ENCODE measurements at regions not wholly inside any gene's neighbourhood (a gene's known extent, or its start where the extent isn't known, plus 50 kb on each side); places are given as distances from the start of the nearest gene placed in this dataset.
"Not testable (repeated sequence)": the region's sequence is repeated elsewhere in the genome, so short reads cannot be mapped to it uniquely, and the experiment has no call there.

DNA sequence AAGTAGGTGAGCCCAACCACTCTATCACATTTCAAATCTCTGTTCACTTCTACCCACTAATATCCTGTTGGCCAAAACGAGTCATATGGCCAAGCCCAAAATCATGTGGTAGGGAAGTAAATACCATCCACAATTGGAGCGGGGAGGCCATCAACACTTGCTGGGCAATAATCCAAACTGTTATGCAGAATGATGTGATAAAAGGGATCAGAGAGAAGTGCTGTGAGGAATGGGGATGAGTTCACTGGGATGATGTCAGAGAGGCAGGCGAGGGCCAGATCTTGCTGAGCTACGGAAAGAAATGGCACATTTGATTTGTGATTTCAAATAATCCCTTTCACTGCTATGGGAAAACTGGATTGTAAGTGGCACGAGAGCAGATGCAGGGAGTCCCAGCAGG is 188.4 kb downstream of the NPIPA8 start:
- ATAC-seq, FAIRE-seq, CTCF ChIA-PET: not testable (repeated sequence)

DNA sequence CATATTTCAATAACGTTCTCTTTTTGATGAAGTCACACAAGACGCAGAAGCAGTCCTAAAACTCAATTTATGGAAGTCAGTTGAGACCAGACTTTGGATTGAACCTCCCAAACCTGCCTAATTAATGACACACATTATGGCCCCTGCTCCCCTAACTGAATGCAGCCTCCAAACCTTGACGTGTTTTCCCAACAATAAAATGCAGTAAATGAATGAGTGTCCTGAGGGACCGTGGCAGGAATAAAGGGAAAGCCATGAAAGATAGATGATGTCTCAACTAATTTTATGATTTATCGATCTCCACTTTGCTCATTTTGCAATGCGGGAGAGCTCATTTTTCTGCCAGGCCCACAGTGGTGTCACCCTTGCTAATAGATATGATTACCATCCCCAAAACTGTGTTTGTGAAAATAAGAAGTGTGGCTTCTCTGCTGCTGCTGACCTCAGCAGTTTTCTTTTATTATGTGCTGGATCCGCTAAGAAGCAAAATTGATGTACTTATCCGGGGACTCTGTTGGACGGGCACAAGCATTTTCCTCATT is 189.9 kb downstream of the NPIPA8 start:
- POLR2A ChIA-PET; H3K4me3 ChIP-seq; DNase-seq (ENCODE audit: low read depth in 1 of 2, low spot score in 1 of 2); FAIRE-seq; H3K4me1 ChIP-seq; H3K27ac ChIP-seq; H3K4me2 ChIP-seq; H3K9me3 ChIP-seq; CTCF ChIA-PET; ATAC-seq: not testable (repeated sequence)
- no CpG with 5 or more reads among the region's 9 CpGs for WGBS (ENCODE audit: missing lambda C conversion rate)

More for the DNA sequence above, 188.4 kb downstream of the NPIPA8 start:
- H3K4me3 ChIP-seq; H3K4me2 ChIP-seq; H3K4me1 ChIP-seq; H3K27ac ChIP-seq; DNase-seq (ENCODE audit: low read depth in 1 of 2, low spot score in 1 of 2); H3K9me3 ChIP-seq; POLR2A ChIA-PET: not testable (repeated sequence)
- 0% methylated on average over 1 of the region's 5 CpGs for WGBS (ENCODE audit: missing lambda C conversion rate)

DNA sequence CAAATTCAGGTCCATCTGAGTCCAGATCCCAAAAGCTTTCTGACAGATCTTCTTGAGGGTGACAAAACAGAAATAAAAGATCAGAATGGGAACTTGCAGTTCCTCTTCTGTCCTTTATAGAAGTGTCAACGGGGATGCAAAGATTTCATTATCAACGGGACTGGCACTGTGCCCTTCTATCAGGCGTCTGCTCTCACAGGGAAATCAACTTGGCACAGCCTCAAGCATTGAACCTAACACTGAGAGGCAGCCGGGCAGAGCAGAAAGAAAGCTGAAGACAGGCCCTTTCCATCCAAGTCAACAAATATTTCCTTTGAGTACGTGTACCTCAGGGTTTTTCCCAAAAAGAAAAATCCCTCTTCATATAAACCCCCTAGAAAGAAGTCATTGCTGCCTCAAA is 194.5 kb downstream of the NPIPA8 start:
- CTCF ChIA-PET; DNase-seq (ENCODE audit: low read depth in 1 of 2, low spot score in 1 of 2); FAIRE-seq; H3K4me2 ChIP-seq; H3K4me1 ChIP-seq; H3K27ac ChIP-seq; H3K9me3 ChIP-seq; H3K4me3 ChIP-seq; POLR2A ChIA-PET; ATAC-seq: not testable (repeated sequence)
- WGBS (ENCODE audit: missing lambda C conversion rate), result 22% methylated on average over 1 of the region's 5 CpGs

DNA sequence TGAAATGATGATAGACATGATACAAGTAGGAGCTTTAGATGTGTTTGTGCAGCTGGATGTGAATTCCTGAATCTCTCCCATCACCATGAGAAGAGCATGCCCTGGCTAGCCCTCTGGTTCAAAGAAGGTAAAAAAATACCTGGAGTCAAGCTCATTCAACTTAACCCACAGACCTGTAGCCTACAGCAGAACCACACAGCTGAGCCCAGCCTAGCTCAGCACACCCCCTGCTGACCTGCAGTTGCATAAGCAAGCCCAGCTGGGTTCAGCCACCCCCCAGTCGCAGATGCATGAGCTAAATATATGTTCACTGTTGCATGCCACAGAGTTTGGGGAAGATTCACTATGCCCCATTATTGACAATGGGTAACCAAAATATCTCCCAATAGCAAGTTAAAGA is 200.2 kb downstream of the NPIPA8 start:
- no CpG with 5 or more reads among the region's 1 CpG for WGBS (ENCODE audit: missing lambda C conversion rate)
- DNase-seq (ENCODE audit: low read depth in 1 of 2, low spot score in 1 of 2), result not testable (repeated sequence)

DNA sequence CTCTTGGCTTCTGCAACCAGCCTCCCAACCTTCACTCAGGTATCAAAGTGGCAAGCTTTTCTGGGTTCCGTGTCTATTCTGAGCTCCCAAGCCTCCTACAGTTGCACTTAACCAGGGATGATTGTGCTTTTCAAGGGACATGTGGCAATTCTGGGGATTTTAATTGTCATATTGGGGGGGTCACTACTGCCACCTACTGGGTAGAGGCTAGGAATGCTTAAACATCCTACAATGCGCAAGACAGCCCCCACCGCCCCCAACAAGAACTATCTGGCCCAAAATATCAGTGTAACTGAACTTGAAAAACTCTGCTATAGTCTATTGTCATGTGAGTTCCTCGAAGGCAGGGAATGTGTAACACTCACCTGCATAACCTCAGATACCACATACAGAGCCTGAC is 201.5 kb downstream of the NPIPA8 start:
- H3K4me3 ChIP-seq; H3K4me1 ChIP-seq; H3K9me3 ChIP-seq; DNase-seq (ENCODE audit: low read depth in 1 of 2, low spot score in 1 of 2); FAIRE-seq; H3K4me2 ChIP-seq; H3K27ac ChIP-seq; POLR2A ChIA-PET: not testable (repeated sequence)
- CTCF ChIA-PET, result interaction anchor here (0.6 kb wide), 1 partner anchor 1913 kb away, joined by 3 read pairs; no protein-coding TSS in a partner anchor
- peak in 1 of 2 experiments; percentile 42; a peak in 1 of 6 replicates for ATAC-seq
- 0% methylated on average over 1 of the region's 4 CpGs for WGBS (ENCODE audit: missing lambda C conversion rate)

More for the DNA sequence above, 200.2 kb downstream of the NPIPA8 start:
- FAIRE-seq, H3K27ac ChIP-seq, H3K9me3 ChIP-seq, H3K4me1 ChIP-seq, CTCF ChIA-PET, H3K4me2 ChIP-seq, POLR2A ChIA-PET, ATAC-seq, H3K4me3 ChIP-seq: not testable (repeated sequence)

DNA sequence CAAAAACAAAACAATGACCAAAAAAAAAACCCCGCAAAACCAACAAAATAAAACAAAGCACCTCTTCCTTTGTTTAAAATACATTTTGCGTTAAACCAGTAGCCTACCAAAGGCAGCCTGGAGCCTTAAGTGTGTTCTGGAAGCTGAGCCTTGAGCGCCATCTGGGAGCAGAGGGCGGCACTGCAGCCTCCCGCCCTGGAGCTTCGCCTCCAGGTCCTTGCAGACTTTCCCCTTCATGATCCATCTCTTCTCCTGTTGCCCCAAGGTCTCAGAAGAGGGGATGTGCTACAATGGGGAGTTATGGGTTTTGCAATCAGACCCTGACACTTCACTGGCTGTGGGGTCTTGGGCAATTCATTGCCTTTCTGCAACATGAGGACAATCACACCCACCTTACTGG is 204.9 kb downstream of the NPIPA8 start:
- FAIRE-seq; POLR2A ChIA-PET; H3K4me2 ChIP-seq; DNase-seq (ENCODE audit: low read depth in 1 of 2, low spot score in 1 of 2); H3K27ac ChIP-seq; H3K9me3 ChIP-seq; H3K4me1 ChIP-seq; H3K4me3 ChIP-seq: not testable (repeated sequence)
- CTCF ChIA-PET, result interaction anchor here (0.6 kb wide), 3 partner anchors 446 to 1282 kb away, joined by 3 to 4 read pairs (median 4); no protein-coding TSS in a partner anchor
- peak; percentile 85 to 94 for ATAC-seq
- 2% methylated on average over 6 of the region's 6 CpGs for whole genome bisulfite sequencing (ENCODE audit: missing lambda C conversion rate)
- TF ChIP-seq, protein P1, sequence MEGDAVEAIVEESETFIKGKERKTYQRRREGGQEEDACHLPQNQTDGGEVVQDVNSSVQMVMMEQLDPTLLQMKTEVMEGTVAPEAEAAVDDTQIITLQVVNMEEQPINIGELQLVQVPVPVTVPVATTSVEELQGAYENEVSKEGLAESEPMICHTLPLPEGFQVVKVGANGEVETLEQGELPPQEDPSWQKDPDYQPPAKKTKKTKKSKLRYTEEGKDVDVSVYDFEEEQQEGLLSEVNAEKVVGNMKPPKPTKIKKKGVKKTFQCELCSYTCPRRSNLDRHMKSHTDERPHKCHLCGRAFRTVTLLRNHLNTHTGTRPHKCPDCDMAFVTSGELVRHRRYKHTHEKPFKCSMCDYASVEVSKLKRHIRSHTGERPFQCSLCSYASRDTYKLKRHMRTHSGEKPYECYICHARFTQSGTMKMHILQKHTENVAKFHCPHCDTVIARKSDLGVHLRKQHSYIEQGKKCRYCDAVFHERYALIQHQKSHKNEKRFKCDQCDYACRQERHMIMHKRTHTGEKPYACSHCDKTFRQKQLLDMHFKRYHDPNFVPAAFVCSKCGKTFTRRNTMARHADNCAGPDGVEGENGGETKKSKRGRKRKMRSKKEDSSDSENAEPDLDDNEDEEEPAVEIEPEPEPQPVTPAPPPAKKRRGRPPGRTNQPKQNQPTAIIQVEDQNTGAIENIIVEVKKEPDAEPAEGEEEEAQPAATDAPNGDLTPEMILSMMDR (IDR thresholded peaks at IDR 0.05), result peak; percentile 31; the same call in 2 of the 3 replicates
- TF ChIP-seq SMC3 (IDR thresholded peaks at IDR 0.05), result peak; percentile 42; the same call in 2 of the 3 replicates
- TF ChIP-seq RAD21 (conservative IDR thresholded peaks at IDR 0.05 in 1 of 2, IDR thresholded peaks at IDR 0.05 in 1 of 2), result peak; percentile 51 to 54

DNA sequence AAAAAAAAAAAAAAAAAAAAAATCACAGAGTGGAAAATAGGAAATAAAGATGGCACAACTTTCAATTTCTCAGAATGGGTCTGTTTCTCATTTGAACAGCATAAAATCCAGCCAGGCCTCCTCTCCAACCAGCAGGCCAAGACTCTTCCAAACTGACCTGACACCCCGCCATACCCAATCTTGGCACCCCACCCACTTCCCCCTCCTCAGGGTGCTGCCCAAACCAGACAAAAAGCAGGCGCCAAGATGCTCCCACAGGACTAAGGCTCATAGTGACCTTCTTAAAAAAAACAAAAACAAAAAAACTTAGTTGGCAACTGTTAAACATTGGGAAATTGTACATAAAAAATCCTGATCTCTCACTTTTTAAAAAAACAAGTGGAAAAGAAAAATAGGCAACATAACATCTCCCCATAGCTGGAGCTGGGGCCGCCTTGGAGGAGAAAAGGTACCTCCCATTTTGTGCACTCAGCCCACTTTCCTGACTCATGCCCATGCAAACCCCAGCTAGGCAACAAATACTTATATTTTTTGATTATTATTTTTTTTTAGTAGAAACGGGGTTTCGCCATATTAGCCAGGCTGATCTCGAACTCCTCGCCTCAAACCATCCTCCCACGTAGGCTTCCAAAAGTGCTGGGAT is 205.9 kb downstream of the NPIPA8 start:
- CTCF ChIA-PET, result not testable (repeated sequence)

DNA sequence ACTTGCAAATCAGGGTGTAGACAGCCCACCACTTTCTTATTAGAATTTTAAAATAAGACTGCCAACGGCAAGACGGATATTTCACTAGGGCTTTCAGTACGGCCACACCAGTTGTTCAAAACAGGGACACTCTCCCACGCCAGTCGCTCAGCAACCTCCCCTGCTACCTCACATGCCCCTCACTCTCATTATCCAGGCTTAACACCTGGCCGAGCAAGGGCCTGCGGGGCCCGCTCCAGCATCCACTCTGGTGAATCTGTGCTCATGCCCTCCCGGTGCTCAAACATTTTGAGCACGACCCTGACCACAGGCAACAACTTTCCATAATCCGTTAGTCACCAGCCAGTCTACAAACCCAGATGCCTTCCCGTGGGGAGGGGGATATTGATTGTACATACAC is 209.5 kb downstream of the NPIPA8 start:
- H3K9me3 ChIP-seq; FAIRE-seq; DNase-seq (ENCODE audit: low read depth in 1 of 2, low spot score in 1 of 2); CTCF ChIA-PET; H3K4me1 ChIP-seq; H3K27ac ChIP-seq; ATAC-seq; H3K4me2 ChIP-seq; POLR2A ChIA-PET; H3K4me3 ChIP-seq: not testable (repeated sequence)
- no CpG with 5 or more reads among the region's 12 CpGs for WGBS (ENCODE audit: missing lambda C conversion rate)

More for the DNA sequence above, 205.9 kb downstream of the NPIPA8 start:
- DNase-seq (ENCODE audit: low read depth in 1 of 2, low spot score in 1 of 2); FAIRE-seq; POLR2A ChIA-PET; H3K4me3 ChIP-seq; H3K4me1 ChIP-seq; H3K4me2 ChIP-seq; H3K9me3 ChIP-seq; H3K27ac ChIP-seq; ATAC-seq: not testable (repeated sequence)
- 25% methylated on average over 7 of the region's 8 CpGs for WGBS (ENCODE audit: missing lambda C conversion rate)

DNA sequence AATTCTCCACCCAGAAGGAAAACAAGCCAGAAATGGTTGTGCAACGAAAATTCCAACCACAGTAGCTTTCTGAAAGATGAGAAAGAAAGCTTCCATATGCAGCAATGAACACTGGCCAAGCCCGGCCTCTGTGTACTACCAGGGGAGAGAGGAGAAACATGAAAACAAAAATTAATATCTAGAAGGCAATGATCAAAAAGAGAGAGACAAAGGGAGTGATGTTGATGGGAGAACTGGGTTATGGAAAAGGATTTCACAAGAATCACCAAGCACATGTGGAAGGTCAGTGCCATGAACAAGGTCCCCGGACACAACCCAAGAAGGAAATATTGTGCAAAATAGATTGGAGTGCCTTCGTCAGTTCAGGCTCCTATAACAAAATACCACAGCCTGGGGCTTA is 217.4 kb downstream of the NPIPA8 start:
- H3K4me1 ChIP-seq; H3K27ac ChIP-seq; H3K4me2 ChIP-seq; FAIRE-seq; CTCF ChIA-PET; H3K9me3 ChIP-seq; ATAC-seq; POLR2A ChIA-PET; H3K4me3 ChIP-seq; DNase-seq (ENCODE audit: low read depth in 1 of 2, low spot score in 1 of 2): not testable (repeated sequence)
- 11% methylated on average over 3 of the region's 4 CpGs for WGBS (ENCODE audit: missing lambda C conversion rate)

DNA sequence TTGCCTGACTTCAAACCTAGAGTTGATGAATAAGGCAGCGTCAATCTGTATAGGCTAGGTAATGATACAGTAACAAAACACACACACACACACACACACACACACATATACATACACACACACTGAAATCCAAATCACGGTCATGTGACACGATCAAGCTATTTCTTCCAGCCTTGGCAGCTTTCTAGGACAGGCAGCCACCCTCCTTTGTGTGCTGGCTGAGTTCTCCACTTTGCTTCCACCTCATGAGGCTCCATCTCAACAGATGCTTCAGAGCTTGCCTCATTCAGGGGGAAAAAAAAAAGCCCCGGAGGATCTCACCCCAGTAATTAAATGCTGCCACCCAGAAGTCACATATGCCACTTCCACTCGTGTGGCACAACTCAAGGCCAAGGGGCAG is 217.9 kb downstream of the NPIPA8 start:
- DNase-seq (ENCODE audit: low read depth in 1 of 2, low spot score in 1 of 2); H3K4me2 ChIP-seq; FAIRE-seq; H3K9me3 ChIP-seq; H3K4me1 ChIP-seq; ATAC-seq; H3K4me3 ChIP-seq; H3K27ac ChIP-seq; POLR2A ChIA-PET; CTCF ChIA-PET: not testable (repeated sequence)
- WGBS (ENCODE audit: missing lambda C conversion rate), result 1% methylated on average over 4 of the region's 5 CpGs
